Smooth muscle cell (in vitro differentiated cells): ENCODE measurements at regions not wholly inside any gene's neighbourhood (a gene's known extent, or its start where the extent isn't known, plus 50 kb on each side); places are given as distances from the start of the nearest gene placed in this dataset.
A peak's percentile ranks its signal among the peaks of the same experiment; 100 is the strongest.

Source experiments
- DNase-seq: peaks from one replicate; lab custom pipeline; 2025; ENCODE audit not compliant: unreplicated experiment; lab: John Stamatoyannopoulos, UW
- H2AFZ ChIP-seq: fragments of 200-600 bp; sonication (generic); 2 replicates; pipeline ENCODE4 v1.6.0; 2016; ENCODE audit warnings: antibody characterized with exemption, low read depth, mild to moderate bottlenecking
- H3F3A ChIP-seq: fragments of 200-600 bp; sonication (generic); 2 replicates; pipeline ENCODE4 v1.6.0; 2017; ENCODE audit warnings: antibody characterized with exemption, low read depth
- H3K27ac ChIP-seq: fragments of 200-600 bp; sonication (generic); 2 replicates; pipeline ENCODE4 v1.5.1; 2016; ENCODE audit warnings: low read depth, mild to moderate bottlenecking
- H3K27me3 ChIP-seq: fragments of 200-600 bp; sonication (generic); 2 replicates; pipeline ENCODE4 v1.6.1; 2016; ENCODE audit warnings: low read depth, mild to moderate bottlenecking
- H3K36me3 ChIP-seq: fragments of 200-600 bp; sonication (generic); 2 replicates; pipeline ENCODE4 v1.5.1; 2016; ENCODE audit warnings: low read depth
- H3K4me1 ChIP-seq: fragments of 200-600 bp; sonication (generic); 2 replicates; pipeline ENCODE4 v1.5.1; 2016; ENCODE audit warnings: low read depth
- H3K4me2 ChIP-seq: fragments of 200-600 bp; sonication (generic); 2 replicates; pipeline ENCODE4 v1.6.0; 2016; ENCODE audit warnings: mild to moderate bottlenecking
- H3K4me3 ChIP-seq: fragments of 200-600 bp; sonication (generic); 2 replicates; pipeline ENCODE4 v1.5.1; 2016; ENCODE audit warnings: mild to moderate bottlenecking
- H3K79me2 ChIP-seq: fragments of 200-600 bp; sonication (generic); 2 replicates; pipeline ENCODE4 v1.6.0; 2016; ENCODE audit warnings: low read depth, mild to moderate bottlenecking
- H3K9ac ChIP-seq: fragments of 200-600 bp; sonication (generic); 2 replicates; pipeline ENCODE4 v1.6.0; 2016; ENCODE audit warnings: low read depth
- H3K9me3 ChIP-seq: fragments of 200-600 bp; sonication (generic); replicated peaks from 2 replicates; pipeline ENCODE4 v1.5.1; 2016; ENCODE audit warnings: low read depth
- H4K20me1 ChIP-seq: fragments of 200-600 bp; sonication (generic); 2 replicates; pipeline ENCODE4 v1.6.0; 2016; ENCODE audit warnings: low read depth
- WGBS: methylation state at CpG from one replicate; pipeline ENCODE4 v1.1.7; 2016; ENCODE audit warnings: low lambda C conversion rate; 5-methylcytosine and 5-hydroxymethylcytosine counted together
- TF ChIP-seq, protein P1 (sequence below): fragments of 200-600 bp; sonication (generic); IDR thresholded peaks from 2 replicates; pipeline ENCODE4 v1.5.1; 2017; ENCODE audit warnings: borderline replicate concordance, mild to moderate bottlenecking, antibody characterized with exemption; ENCODE audit not compliant: insufficient read depth, poor library complexity, severe bottlenecking

DNA sequence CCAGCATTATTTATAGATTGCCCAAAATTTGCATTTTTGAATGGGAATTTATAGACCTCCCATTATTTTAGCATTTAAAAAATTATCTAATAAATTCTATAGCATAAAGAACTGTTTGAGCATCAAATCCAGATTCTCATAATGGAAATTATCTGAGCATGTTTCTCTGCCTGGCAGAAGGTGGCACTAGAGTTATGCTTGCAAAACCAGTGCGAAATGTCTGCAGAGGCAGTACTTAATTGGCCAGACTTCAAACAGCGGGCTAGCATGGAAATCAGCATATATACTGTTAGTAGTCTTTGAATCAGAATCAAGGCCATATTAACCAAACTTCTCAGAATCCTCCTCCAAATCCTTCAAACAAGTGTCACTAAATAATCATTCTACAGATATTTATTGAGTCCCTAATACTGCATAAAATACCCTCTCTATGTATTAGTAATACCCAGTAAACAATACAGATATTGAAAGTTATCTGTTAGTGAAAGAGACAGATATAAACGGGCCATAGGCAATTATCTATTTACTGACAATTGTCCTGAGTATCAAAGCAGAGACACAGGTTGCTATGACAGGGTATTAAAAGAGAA, 78.7 kb upstream of the DCLK2 start:
- peaks cover 6% of the 10 kb centered on the region for H3F3A ChIP-seq
- no peak overlapping the region for H3K27ac ChIP-seq
- H3K36me3 ChIP-seq = no peaks in the 10 kb centered on the region
- H3K4me2 ChIP-seq = no peak overlapping the region
- TF ChIP-seq, protein P1, sequence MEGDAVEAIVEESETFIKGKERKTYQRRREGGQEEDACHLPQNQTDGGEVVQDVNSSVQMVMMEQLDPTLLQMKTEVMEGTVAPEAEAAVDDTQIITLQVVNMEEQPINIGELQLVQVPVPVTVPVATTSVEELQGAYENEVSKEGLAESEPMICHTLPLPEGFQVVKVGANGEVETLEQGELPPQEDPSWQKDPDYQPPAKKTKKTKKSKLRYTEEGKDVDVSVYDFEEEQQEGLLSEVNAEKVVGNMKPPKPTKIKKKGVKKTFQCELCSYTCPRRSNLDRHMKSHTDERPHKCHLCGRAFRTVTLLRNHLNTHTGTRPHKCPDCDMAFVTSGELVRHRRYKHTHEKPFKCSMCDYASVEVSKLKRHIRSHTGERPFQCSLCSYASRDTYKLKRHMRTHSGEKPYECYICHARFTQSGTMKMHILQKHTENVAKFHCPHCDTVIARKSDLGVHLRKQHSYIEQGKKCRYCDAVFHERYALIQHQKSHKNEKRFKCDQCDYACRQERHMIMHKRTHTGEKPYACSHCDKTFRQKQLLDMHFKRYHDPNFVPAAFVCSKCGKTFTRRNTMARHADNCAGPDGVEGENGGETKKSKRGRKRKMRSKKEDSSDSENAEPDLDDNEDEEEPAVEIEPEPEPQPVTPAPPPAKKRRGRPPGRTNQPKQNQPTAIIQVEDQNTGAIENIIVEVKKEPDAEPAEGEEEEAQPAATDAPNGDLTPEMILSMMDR = peak; percentile 72
- no peak for DNase-seq
- no peaks in the 10 kb centered on the region for H3K9me3 ChIP-seq
- H4K20me1 ChIP-seq = no peaks in the 10 kb centered on the region
- H3K27me3 ChIP-seq = no peaks in the 10 kb centered on the region
- no peak overlapping the region for H2AFZ ChIP-seq
- WGBS = 39% methylated on average over 3 of the region's 3 CpGs
- peaks cover 15% of the 10 kb centered on the region for H3K4me1 ChIP-seq
- H3K4me3 ChIP-seq = no peak overlapping the region
- H3K9ac ChIP-seq = no peak overlapping the region
- H3K79me2 ChIP-seq = no peaks in the 10 kb centered on the region

DNA sequence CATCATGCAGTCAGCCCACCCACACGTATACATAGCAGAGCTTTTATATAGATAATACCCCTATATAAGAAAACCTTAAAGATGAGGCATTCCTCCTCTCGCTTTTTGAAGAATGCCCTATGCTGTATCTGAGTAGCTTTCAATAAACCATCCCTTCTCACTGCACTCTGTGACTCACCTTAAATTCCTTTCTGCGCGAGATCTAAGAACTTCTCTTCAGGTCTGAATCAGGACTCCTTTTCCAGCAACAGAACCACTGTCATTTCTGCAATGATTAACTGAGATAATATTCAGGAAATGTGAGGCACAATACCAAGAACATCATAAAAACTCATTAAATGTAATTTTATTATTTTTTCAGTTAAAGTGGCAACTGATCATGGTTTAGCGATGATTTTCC, 76.4 kb upstream of the DCLK2 start:
- TF ChIP-seq, protein P1 = no peak
- 72% methylated on average over 5 of the region's 5 CpGs for WGBS
- H3K4me2 ChIP-seq = no peak overlapping the region
- no peak overlapping the region for H3K4me3 ChIP-seq
- no peak overlapping the region for H3K9ac ChIP-seq
- DNase-seq = no peak
- H3K79me2 ChIP-seq = no peaks in the 10 kb centered on the region
- no peaks in the 10 kb centered on the region for H3K27me3 ChIP-seq
- peaks cover 32% of the 10 kb centered on the region for H3K4me1 ChIP-seq
- H3F3A ChIP-seq = peaks cover 8% of the 10 kb centered on the region
- no peaks in the 10 kb centered on the region for H3K36me3 ChIP-seq
- H3K9me3 ChIP-seq = no peaks in the 10 kb centered on the region
- peak overlapping the region; percentile 3 for H3K27ac ChIP-seq
- H2AFZ ChIP-seq = no peak overlapping the region
- H4K20me1 ChIP-seq = no peaks in the 10 kb centered on the region

DNA sequence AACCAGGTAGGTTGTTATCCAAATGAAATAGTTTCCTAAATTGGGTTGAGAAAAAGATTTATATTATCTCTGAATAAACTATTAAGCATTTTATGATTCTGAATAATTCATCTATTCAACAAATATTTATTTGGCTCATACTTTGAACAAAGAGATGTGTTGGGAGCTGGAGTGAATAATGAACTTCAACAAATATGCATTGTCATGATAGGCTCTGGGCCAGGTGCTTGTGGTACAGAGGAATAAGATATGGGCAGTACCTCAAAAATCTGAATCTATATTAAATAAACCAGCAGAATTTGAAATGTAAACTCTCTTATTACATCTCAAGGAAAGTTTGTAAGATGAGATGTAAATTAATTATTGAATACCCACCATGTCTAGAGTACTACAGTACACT, 75.7 kb upstream of the DCLK2 start:
- Histone ChIP-seq H3K4me1 (peaks cover 32% of the 10 kb centered on the region), H3K27me3 (no peaks in the 10 kb centered on the region), H3K4me2 (no peak overlapping the region), H3K27ac (no peak overlapping the region), H3F3A (peaks cover 8% of the 10 kb centered on the region), H3K79me2 (no peaks in the 10 kb centered on the region), H3K4me3 (no peak overlapping the region), H3K9me3 (no peaks in the 10 kb centered on the region), H3K9ac (no peak overlapping the region), H3K36me3 (no peaks in the 10 kb centered on the region), H4K20me1 (no peaks in the 10 kb centered on the region), H2AFZ (no peak overlapping the region)
- TF ChIP-seq, protein P1 = no peak
- no peak for DNase-seq

DNA sequence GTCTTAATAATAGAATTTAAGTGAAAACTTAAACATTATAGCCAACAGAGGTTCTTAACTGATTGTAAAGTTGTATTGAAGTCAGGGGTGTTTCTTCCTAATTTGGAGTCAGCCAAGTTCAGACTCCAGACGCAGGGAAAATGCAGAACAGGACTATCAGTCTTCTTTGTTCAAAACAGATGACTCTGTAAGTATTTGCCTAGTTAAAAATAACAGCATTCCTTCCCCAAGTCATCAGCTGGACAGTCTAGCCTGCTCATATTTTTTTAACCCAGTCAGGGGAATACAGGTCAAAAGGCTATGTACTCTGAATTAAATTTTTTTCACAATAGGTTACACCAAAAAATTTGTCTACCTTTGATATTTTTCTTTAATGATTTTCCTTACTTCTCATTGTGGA, 73.8 kb upstream of the DCLK2 start:
- Histone ChIP-seq H3K27me3 (no peaks in the 10 kb centered on the region), H4K20me1 (no peaks in the 10 kb centered on the region), H3K9ac (peak overlapping the region; percentile 49), H3K4me2 (peak overlapping the region; percentile 67), H3K4me3 (no peak overlapping the region), H3K4me1 (peaks cover 32% of the 10 kb centered on the region), H3K27ac (peak overlapping the region; percentile 92), H2AFZ (peak overlapping the region; percentile 64), H3F3A (peaks cover 12% of the 10 kb centered on the region), H3K9me3 (no peaks in the 10 kb centered on the region), H3K36me3 (no peaks in the 10 kb centered on the region), H3K79me2 (no peaks in the 10 kb centered on the region)
- WGBS = 0% methylated on average over 1 of the region's 1 CpG
- no peak for DNase-seq
- TF ChIP-seq, protein P1 = no peak
